ENCODE measurements at regions not wholly inside any gene's neighbourhood (a gene's known extent, or its start where the extent isn't known, plus 50 kb on each side); places are given as distances from the start of the nearest gene placed in this dataset.

DNA sequence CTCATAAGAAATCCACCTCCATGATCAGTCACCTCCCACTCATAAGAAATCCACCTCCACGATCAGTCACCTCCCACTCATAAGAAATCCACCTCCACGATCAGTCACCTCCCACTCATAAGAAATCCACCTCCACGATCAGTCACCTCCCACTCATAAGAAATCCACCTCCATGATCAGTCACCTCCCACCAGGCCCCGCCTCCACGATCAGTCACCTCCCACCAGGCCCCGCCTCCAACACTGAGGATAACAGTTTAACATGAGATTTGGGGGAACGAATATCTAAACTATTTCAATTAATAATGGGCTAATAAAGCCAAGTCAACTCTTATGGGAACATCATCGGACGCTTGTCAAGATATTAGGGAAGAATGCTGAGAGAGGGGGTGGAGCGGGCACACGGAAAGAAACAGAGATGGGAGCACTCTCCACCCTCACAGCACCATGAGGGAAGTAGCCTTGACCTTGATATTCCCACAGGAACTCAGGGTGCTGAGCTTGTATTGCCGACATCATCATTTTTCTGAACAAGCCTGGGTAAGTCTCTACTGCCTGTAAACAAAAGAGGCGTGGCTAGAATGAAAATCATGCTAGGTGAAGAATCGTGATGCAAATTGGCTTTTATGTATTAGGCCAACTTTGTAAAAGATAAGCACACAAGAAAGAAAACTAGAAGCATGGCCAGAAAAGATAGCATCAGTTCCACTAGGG lies 303.5 kb upstream of the KLF6 start:
- TF ChIP-seq, protein P1, sequence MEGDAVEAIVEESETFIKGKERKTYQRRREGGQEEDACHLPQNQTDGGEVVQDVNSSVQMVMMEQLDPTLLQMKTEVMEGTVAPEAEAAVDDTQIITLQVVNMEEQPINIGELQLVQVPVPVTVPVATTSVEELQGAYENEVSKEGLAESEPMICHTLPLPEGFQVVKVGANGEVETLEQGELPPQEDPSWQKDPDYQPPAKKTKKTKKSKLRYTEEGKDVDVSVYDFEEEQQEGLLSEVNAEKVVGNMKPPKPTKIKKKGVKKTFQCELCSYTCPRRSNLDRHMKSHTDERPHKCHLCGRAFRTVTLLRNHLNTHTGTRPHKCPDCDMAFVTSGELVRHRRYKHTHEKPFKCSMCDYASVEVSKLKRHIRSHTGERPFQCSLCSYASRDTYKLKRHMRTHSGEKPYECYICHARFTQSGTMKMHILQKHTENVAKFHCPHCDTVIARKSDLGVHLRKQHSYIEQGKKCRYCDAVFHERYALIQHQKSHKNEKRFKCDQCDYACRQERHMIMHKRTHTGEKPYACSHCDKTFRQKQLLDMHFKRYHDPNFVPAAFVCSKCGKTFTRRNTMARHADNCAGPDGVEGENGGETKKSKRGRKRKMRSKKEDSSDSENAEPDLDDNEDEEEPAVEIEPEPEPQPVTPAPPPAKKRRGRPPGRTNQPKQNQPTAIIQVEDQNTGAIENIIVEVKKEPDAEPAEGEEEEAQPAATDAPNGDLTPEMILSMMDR (IDR thresholded peaks at IDR 0.05 in 4 of 5, conservative IDR thresholded peaks at IDR 0.05 in 1 of 5), result no peak
- no peak for TF ChIP-seq POLR2A (IDR thresholded peaks at IDR 0.05)
